GM21367 (cell line): ENCODE measurements at regions not wholly inside any gene's neighbourhood (a gene's known extent, or its start where the extent isn't known, plus 50 kb on each side); places are given as distances from the start of the nearest gene placed in this dataset.

Experiments used
- ATAC-seq: cut with Tn5 transposase; IDR thresholded peaks from one replicate; pipeline ENCODE4 v1.9.1; 2021; ENCODE audit not compliant: unreplicated experiment

DNA sequence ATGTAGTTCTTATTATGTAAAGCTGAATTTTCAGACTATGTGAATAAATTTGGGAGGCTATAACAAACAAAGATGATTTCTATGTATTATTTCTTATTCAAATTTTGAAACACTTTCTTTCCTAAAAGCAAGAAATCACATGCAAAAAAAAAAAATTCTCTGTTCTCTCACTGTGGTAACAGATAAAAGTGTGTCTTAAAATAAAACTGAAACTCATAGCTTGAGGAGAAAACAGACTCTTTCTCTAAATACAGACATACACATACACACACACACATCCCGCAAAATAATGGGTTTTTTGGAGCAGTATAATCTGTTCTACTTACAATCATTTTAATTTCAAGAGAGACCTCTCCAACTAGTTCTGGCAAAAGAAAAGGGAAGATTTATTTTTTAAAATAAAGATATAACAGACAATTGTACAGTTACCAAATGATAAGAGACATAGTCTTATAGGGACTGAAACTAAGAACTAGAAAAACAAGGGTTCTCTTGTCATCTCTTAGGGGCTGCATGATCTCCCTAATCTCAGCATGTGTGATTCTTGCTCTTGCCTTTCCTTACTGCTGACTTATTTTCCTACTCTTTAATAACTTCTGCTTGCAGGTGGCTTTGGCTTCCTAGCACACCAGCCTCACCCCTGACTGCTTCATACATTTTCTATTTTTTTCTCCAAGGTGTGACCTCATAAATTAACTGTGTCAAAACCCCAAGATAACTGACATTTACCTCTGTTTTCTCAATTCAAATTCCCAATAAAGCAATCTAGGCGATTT lies 483.5 kb upstream of the POT1 start:
- ATAC-seq: no peak

DNA sequence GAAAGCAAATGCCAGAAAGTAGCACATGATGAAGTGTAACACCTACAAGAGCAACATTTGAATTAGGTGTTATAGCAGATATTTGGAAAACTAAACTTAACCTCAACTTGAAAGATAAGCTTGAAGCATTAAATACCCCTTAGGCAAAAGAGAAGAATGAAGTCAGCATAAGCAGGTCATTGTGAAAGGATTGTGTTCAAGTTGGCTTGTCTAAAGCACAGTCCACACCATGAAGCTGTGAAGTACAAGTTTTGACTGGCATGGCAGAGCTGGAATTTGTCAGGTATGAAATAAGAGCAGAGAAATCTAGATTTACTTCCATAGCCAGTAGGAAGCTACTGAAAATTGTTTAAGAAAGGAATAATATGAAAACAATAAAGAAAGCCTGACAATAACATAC lies 480.3 kb upstream of the POT1 start:
- no peak for ATAC-seq

DNA sequence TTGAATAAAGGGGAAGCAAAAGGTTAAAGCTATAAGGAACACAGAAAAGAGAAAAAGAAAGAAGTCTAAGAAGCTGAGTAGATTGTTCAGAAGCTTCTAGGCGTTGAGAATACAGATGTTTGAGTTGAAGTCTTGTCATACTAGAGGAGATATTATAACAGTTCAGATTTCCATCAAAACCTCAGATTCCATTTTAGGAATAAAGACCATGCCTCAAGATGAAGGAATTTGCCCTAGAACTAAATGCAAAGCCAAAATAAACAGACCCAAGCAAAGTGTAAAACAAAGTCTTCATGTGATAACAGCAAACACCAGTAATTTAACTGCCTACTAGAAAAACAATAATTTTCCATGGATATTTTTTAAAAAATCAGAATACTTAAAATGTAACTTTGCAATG lies 476.5 kb upstream of the POT1 start:
- no peak for ATAC-seq

DNA sequence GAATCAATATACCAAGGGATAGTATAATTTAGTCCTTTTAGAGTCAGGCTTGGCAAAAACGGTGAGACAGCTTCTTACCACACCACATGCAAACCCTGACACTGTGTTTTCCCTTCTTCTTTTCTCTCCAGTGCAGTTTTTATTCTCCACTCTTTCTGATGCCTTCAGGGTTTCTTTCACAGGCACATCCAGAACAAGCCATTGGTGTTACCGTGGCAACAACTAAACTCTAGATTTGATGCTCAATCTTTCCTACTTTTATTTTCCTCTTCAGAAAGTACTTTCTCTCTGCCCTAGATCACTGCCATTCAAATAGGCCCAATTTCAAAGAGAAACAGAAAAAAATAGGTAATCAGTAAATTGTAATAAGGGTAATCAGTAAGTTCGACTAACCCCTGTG lies 469.8 kb upstream of the POT1 start:
- no peak for ATAC-seq

DNA sequence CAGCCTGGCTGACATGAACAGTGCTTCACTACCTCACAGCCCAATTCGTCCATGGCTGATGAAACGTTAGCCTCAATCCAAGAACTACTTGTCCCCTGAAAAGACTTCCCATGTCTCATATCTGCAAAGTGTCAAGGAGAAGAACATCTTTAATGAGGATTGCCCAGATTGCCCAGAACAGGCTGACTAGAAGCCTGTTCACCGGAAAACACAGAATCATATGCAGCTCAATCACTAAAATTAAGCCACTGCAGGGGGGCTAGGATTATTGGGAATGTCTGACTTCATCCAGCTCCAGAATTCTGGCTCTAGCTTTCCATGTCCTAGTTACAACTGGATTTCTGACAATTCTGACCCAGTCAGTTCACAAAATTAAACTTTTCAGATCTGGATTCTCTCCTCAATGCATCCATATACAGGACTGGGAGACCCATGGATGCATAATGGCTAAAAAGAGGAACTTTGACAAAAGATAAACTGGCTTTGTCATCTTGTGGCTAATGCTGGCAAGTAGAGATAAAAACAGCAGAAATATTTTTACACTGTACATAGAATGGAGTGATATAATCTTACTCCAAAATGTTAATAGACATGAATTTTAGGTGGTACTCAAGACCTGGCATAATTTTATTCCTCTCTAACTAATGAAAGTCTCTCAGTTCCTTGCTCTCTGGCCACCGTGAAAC lies 467.0 kb upstream of the POT1 start:
- ATAC-seq: no peak

DNA sequence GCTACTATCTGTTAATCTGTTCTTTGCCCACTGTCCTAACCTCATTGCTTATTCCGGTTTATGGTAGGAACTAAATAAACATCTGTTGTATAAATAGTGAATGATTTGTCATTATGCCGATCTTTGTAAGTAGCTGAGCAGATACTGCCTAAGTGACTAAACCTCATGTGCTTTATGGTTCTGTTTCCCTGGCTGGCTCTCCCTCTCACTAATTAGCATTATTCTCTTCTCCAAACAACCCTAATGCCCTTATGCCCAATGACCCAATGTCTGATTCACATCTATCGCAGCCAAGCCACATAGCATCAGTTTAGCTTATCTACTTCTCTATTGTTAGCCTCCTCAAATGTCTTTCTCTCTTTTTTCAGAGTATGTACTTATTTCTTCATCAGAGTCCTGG lies 462.3 kb upstream of the POT1 start:
- ATAC-seq: no peak

DNA sequence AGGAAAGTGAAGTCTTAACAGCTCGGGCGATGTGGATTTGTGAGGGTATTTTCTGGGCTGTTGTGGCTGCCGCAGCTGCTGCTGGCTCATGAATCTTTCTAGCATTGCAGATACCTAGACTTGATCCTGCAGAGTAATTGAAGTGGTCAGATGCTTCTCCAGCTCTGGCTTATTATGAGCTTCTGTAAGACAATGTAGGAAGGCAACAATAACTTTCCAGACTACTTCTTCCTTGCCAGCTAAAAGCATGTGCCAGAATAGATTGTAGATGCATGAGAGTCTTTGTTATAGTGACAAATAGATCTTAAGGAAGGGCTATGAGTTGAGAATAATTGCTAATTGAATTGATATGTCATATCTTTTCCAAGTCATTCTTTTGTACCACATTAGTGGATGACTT lies 461.4 kb upstream of the POT1 start:
- no peak for ATAC-seq

DNA sequence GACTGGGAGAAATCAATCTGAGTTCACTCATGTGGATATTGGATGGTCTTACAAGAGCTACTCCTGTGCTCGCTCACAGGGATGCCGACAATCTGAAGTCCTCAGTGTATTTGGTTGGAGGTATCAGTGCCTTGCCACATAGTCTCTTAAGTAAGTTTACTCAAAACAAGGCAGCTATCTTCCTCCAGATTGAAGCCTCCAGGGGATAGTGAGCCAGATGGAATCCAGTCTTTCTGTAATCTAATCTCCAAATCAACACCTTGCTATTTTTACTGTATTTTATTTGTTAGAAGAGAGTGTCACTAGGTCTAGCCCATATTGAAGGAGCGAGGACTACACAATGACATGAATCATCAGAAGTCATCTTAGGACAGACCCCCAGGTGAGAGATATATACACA lies 456.6 kb upstream of the POT1 start:
- ATAC-seq: no peak

DNA sequence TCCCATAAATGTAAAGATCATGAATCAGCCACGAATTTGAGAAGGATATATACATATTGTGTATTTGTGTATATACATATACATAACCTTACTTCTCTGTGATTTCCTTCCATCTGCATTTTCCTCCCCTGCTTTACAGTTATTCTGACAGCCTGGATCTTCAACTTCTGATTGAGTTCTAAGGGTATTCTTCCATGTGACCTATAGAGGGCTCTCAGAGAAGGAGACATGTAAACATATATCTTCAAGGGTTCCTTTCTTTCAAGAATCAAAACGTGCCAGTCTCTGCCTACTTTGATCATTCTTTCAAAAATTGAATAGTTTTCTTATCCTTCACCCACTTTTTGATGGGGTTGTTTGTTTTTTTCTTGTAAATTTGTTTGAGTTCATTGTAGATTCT lies 453.7 kb upstream of the POT1 start:
- ATAC-seq: no peak

DNA sequence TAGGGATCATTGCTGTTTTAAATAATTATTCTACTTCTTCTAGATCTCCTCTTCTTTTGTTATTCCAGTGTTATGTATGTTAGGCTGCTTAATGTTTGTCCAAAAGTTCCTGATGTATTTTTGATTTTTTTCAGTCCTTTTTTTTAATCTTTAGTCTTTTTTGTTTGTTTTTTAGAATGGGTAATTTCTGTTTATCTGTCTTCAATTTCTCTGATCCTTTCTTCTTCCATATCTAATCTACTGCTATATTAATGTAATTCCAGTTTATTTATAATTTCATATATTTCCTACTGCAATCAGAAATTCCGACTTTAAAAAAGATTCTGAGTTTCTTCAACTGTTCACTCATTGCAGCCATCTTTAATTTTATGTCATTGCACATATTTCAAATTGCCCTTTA lies 452.8 kb upstream of the POT1 start:
- no peak for ATAC-seq

DNA sequence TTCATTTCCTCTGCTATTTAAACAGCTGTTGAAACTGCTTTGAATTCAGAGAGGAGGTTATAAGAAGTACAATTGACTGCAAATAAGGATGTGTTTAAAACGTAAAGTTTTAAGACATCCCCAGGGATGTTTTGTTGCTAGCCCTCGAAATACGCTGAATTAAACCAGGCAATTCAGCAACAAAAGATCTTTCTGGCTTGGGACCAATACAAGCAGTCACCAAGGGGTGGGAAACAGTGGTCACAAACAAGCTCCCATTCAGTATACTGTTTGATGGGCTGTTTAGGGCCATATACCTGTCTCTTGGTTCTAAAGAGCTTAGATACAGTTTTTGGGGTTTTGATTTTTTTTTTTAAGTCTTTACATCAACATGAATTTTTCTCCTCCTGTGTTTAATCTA lies 446.3 kb upstream of the POT1 start:
- ATAC-seq: no peak

DNA sequence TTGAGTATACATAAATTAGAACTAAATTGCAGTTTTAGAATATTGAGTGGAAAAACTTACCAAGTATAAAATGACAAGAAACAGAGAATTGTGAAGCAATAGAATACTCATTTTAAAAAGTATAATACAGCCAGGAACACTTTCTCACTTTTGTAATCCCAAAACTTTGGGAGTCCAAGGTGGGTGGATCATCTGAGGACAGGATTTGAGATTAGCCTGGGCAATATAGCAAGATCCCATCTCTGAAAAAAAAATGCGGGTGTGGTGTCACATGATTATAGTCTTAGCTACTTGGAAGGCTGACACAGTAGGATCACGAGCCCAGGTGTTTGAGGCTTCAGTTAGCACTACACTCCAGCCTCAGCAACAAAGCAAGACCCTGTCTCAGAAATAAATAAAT lies 440.9 kb upstream of the POT1 start:
- no peak for ATAC-seq

DNA sequence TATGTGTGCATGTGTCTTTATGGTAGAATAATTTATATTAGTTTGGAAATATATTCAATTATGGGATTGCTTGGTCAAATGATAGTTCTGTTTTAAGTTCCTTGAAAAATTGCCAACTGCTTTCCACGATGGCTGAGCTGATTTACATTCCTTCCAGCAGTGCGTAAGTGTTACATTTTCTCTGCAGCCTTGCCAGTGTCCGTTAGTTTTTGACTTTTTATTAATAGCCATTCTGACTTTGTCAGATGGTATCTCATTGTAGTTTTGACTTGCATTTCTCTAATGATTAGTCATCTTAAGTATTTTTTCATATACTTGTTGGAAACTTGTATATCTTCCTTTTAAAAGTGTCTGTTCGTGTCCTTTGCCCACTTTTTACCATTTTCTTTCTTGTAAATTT lies 434.2 kb upstream of the POT1 start:
- ATAC-seq: no peak

DNA sequence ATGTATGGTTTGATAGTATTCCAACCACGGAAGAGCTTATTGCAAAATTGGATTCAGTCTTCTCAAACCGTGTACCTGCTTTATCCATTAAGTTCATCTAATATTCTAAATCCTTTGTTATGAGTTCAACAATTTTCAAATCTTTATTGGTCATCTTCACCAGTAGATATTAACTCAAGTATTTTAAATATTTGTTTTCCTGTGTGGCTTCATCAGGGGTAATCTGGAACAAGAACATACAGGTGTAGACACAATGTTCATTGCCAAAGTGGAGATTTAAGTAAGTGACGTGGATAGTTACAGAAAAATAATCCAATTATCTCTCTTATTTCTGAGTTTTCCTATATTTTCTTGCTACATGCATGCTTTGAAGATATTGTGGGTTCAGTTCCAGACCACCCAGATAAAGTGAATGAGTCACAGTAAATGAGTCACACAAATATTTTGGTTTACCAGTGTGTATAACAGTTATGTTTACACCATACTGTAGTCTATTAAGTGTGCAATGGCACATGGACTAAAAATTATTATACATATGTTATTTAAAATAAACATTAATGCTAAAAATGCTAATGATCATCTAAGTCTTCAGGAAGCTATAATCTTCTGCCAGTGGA lies 429.0 kb upstream of the POT1 start:
- ATAC-seq: no peak

DNA sequence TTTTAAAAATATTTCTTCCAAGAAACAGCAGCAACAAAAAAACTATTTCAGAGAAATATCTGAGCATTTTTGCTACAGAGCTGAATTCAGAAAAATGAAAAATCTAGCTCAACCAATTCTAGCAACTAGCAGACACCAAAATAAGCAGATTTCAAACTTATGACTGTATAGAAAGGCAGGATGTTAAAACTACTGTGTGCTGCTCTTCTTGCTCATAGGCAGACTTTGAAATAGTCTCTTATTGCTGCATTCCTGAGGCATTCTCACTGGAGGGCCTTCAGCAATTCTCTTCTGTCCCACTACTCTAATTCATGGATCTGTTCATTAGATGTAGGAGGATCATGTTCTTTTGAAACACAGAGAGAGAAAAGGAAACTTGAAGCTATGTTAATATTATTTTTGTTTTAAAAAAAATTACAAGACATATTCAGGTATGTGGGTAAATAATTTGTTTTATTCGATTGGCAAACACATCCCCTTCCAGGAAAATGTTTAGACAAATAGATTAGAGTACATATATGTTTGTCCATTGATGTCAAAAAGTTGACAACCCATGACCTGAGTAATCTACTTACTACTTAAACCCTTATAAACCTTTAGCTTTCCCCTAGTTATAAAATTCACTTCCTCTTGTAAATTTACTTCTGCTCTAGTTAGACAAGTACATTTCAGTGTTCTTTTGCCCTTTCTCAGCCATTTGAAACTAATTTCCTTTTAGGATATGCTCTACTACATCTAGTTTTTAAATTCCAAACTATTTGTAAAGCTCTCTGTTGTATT lies 428.2 kb upstream of the POT1 start:
- no peak for ATAC-seq

DNA sequence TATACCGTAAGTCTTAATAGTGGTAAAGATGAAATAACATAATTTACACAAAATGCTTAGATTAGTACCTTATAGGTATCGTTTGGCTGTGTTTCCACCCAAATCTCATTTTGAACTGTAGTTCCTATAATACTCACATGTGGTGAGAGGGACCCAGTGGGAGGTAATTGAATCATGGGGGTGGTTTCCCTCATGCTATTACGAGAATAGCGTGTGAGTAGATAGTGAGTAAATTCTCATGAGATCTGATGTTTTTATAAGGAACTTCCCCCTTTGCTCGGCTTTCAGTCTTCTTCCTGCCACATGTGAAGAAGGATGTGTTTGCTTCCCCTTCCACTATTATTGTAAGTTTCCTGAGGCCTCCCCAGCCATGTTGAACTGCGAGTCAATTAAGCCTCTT lies 426.3 kb upstream of the POT1 start:
- ATAC-seq: peak; percentile 44

DNA sequence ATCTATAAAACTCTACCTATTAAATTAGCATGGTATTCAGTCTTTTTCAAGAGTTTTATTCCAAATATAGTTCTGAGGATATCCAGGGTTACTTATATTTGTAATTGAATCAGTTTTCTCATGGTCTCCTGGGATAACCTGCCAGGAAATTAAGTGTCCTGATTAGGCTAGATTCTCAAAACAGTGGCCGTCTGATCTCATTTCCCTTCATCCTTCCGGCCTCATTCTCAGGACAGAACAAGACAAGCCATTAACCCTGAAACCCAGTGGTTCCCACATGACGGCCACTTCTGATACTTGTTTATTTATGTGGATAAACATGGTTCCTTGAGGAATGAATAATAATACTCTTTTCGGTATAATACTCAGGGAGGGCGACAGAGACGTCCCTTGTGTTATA lies 417.6 kb upstream of the POT1 start:
- ATAC-seq: no peak

DNA sequence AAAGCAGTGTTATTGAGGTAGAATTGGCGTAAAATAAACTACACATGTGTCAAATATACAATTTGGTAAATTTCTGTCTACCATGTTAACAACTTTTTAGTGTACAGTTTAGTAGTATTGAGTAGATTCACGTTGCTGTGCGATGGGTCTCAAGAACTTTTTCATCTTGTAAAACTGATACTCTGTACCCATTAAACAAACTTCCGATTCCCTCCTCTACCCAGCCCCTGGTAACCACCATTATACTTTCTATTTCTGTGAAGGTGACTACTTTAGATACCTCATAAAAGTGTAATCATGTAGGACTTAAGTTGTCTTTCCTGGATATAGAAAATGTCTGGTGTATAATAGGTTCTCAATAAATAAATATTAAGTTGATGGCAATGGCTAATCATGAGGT lies 408.5 kb upstream of the POT1 start:
- no peak for ATAC-seq

DNA sequence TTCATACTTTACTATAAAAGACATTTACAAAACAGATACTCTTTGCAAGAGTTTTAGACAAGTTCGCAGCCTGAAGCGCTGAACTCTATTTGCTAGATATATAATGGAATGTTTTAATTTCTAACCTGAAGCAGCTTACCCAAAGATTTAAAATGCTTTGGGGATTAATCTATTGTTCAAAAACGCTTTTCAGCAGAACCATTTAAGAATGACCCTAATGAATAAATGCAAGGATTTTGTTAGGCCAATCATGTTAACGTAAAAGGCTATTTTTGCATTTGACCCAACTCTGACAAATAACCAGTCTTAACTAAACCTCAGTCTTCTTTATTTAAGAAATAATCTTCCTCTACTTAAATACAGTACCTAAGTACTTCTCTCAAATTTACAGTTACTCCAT lies 406.7 kb upstream of the POT1 start:
- ATAC-seq: no peak

DNA sequence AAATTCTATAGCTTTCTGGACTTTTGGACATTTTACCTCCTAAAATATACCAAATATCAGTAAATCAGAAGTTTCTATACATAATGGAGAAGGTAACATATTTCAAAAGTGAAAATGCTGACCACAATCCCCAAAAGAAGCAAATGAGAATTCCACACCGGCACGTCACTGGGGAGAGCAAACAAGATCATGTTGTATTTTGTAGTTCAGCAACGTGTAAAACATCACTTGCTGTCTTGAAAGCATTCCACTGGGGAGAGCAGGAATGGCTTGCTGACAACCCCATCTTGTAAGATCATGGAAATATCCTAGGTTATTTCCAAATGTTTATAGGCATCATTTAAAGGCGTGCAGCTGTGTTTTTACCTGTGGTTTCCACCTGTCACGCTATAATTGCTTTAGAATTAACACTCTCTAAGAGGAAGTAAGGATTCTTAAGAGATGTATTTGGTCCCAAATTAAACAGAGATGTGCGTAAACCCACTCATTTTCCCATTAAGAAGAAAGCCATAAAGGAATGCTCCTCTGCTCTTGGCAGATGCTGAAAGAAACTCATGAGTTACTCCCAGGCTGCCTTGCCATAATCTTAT lies 397.1 kb upstream of the POT1 start:
- ATAC-seq: no peak

DNA sequence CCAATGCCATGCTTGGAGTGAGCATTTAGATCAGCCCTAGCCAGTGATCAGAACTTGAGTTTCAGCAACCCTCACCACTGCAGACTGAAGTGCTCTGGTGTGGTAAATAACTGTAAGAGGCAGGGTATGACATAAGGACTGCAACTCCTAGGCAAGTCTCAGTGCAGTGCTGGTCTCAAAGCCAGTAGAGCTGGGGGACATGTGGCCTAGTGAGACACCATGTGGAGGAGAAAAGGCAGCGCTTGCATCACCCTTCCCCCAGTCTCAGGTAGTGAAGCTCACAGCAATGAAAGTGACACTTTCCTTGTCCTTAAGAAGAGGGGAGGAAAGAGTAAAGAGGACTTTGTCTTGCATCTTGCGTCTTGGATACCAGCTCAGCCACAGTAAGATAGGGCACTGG lies 386.8 kb upstream of the POT1 start:
- ATAC-seq: no peak
